ENCODE measurements at regions not wholly inside any gene's neighbourhood (a gene's known extent, or its start where the extent isn't known, plus 50 kb on each side); places are given as distances from the start of the nearest gene placed in this dataset.

DNA sequence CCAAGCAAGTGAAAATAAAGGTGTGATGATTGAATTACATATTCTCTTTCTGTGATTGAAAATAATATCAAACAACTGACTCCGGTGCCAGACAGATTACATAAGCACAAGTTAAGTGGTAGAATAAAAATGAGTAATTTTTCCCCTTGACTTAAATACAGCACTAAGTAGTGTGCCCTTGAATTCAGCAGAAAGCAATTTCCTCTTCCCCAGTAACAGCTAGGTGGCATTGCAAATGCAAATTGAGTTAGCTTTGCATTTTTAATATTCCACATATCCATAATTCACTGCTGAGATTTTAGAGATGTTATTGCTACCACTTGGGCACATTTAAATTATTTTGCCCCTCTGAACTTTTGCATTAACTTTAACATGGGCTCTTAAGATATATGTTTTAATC, 89.8 kb upstream of the NPVF start:
- in situ Hi-C loops (cut with MboI; ENCODE audit: low sequenced_read_pairs, unreplicated experiment) = no loop called here
- no peak for DNase-seq (ENCODE audit: low spot score)
- TF ChIP-seq CTCF (IDR thresholded peaks at IDR 0.05; ENCODE audit: borderline replicate concordance, control extremely low read depth, extremely low read depth, insufficient read depth, missing control alignments) = no peak

GRCh38 chr7:25319707-25320106, 91.4 kb upstream of the NPVF start:
- no peak for DNase-seq (ENCODE audit: low spot score)
- no peak for TF ChIP-seq CTCF (IDR thresholded peaks at IDR 0.05; ENCODE audit: borderline replicate concordance, control extremely low read depth, extremely low read depth, insufficient read depth, missing control alignments)
- in situ Hi-C loops (cut with MboI; ENCODE audit: low sequenced_read_pairs, unreplicated experiment) = no loop called here

GRCh38 chr7:25320791-25321190, 92.5 kb upstream of the NPVF start:
- no peak for TF ChIP-seq CTCF (IDR thresholded peaks at IDR 0.05; ENCODE audit: borderline replicate concordance, control extremely low read depth, extremely low read depth, insufficient read depth, missing control alignments)
- in situ Hi-C loops (cut with MboI; ENCODE audit: low sequenced_read_pairs, unreplicated experiment) = no loop called here

DNA sequence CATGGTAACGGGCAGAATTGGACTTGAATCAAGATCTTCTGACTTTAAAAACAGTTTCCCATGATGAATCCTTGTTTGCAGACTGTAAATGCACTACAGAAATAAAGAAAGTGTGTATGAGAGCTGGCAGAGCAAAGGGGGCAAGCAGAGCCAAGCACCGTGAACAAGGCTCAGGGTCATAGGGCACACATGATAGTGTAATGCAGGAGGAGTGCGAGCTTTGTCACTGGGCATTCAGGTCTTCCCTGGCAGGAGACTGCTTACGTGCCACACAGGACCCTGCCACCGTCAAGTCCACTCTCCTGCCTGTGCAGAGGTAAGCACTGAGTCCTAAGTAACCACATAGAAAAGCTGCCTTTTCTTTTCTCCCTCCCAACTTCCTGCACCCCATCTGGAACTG, 93.1 kb upstream of the NPVF start:
- no peak for DNase-seq (ENCODE audit: low spot score)
- in situ Hi-C loops (cut with MboI; ENCODE audit: low sequenced_read_pairs, unreplicated experiment) = no loop called here
- no peak for TF ChIP-seq CTCF (IDR thresholded peaks at IDR 0.05; ENCODE audit: borderline replicate concordance, control extremely low read depth, extremely low read depth, insufficient read depth, missing control alignments)

More at GRCh38 chr7:25320791-25321190, 92.5 kb upstream of the NPVF start:
- DNase-seq (ENCODE audit: low spot score) = no peak

GRCh38 chr7:25322473-25322872, 94.2 kb upstream of the NPVF start:
- in situ Hi-C loops (cut with MboI; ENCODE audit: low sequenced_read_pairs, unreplicated experiment) = no loop called here
- no peak for TF ChIP-seq CTCF (IDR thresholded peaks at IDR 0.05; ENCODE audit: borderline replicate concordance, control extremely low read depth, extremely low read depth, insufficient read depth, missing control alignments)

GRCh38 chr7:25325186-25325757, 97.0 kb upstream of the NPVF start:
- in situ Hi-C loops (cut with MboI; ENCODE audit: low sequenced_read_pairs, unreplicated experiment) = no loop called here
- TF ChIP-seq CTCF (IDR thresholded peaks at IDR 0.05; ENCODE audit: borderline replicate concordance, control extremely low read depth, extremely low read depth, insufficient read depth, missing control alignments) = no peak
- DNase-seq (ENCODE audit: low spot score) = no peak

More at GRCh38 chr7:25322473-25322872, 94.2 kb upstream of the NPVF start:
- no peak for DNase-seq (ENCODE audit: low spot score)
